ENCODE measurements at regions not wholly inside any gene's neighbourhood (a gene's known extent, or its start where the extent isn't known, plus 50 kb on each side); places are given as distances from the start of the nearest gene placed in this dataset.

GRCh38 chr10:61217851-61218565 is 235.2 kb downstream of the TMEM26 start:
- FAIRE-seq (peak; percentile 7), ATAC-seq (no peak), DNase-seq (ENCODE audit: low read depth in 1 of 2, low spot score in 1 of 2) (no peak)
- WGBS (ENCODE audit: missing lambda C conversion rate), result 55% methylated on average over 3 of the region's 3 CpGs
- no peak overlapping the region for H3K27ac ChIP-seq
- H3K4me2 ChIP-seq, result no peak overlapping the region
- TF ChIP-seq GATA3 (IDR thresholded peaks at IDR 0.05; ENCODE audit: borderline replicate concordance), result no peak
- TF ChIP-seq KDM1A (IDR thresholded peaks at IDR 0.05; ENCODE audit: low read depth), result no peak
- H3K9me3 ChIP-seq, result no peaks in the 10 kb centered on the region
- ChIA-PET CTCF (no interaction called here), POLR2A (no interaction called here)
- no peaks in the 10 kb centered on the region for H3K4me1 ChIP-seq
- H3K4me3 ChIP-seq, result no peak overlapping the region

- DNase-seq (ENCODE audit: low read depth in 1 of 2, low spot score in 1 of 2) (no peak), FAIRE-seq (no peak), ATAC-seq (no peak)
- Histone ChIP-seq H3K27ac (no peak overlapping the region), H3K4me2 (no peak overlapping the region), H3K9me3 (no peaks in the 10 kb centered on the region), H3K4me3 (no peak overlapping the region), H3K4me1 (no peaks in the 10 kb centered on the region)
- WGBS (ENCODE audit: missing lambda C conversion rate), result 3% methylated on average over 1 of the region's 1 CpG
- no peak for TF ChIP-seq RNF2 (IDR thresholded peaks at IDR 0.05; ENCODE audit: borderline replicate concordance, low read depth)
- TF ChIP-seq SREBF2 (IDR thresholded peaks at IDR 0.05), result no peak
- no peak for TF ChIP-seq USF2 (IDR thresholded peaks at IDR 0.05)
- no peak for TF ChIP-seq HDAC2 (IDR thresholded peaks at IDR 0.05)
- TF ChIP-seq NFE2L2 (conservative IDR thresholded peaks at IDR 0.05; ENCODE audit: low read length), result no peak
- no peak for TF ChIP-seq CHD4 (IDR thresholded peaks at IDR 0.05; ENCODE audit: borderline replicate concordance)
- no peak for TF ChIP-seq KDM1A (IDR thresholded peaks at IDR 0.05; ENCODE audit: low read depth)
- TF ChIP-seq HOXB5 (CRISPR knock-in tag; IDR thresholded peaks at IDR 0.05), result no peak
- ChIA-PET CTCF (interaction anchor here (0.6 kb wide), 1 partner anchor 138 kb away, joined by 3 read pairs; no protein-coding TSS in a partner anchor), POLR2A (no interaction called here)
Observed at GRCh38 chr10:61215246-61215645, 237.9 kb downstream of the TMEM26 start.

GRCh38 chr10:61211468-61211867 is 241.7 kb downstream of the TMEM26 start:
- DNase-seq (ENCODE audit: low read depth in 1 of 2, low spot score in 1 of 2) (no peak), ATAC-seq (no peak), FAIRE-seq (no peak)
- ChIA-PET POLR2A (no interaction called here), CTCF (no interaction called here)
- Histone ChIP-seq H3K4me3 (no peak overlapping the region), H3K4me1 (no peaks in the 10 kb centered on the region), H3K9me3 (no peaks in the 10 kb centered on the region), H3K4me2 (no peak overlapping the region), H3K27ac (no peak overlapping the region)
- WGBS (ENCODE audit: missing lambda C conversion rate), result 49% methylated on average over 2 of the region's 2 CpGs
- TF ChIP-seq RCOR1 (IDR thresholded peaks at IDR 0.05; ENCODE audit: low read depth, low read length), result no peak
- no peak for TF ChIP-seq HOXB13 (CRISPR knock-in tag; IDR thresholded peaks at IDR 0.05; ENCODE audit: low read depth)
- TF ChIP-seq HOXB5 (CRISPR knock-in tag; IDR thresholded peaks at IDR 0.05), result no peak
- TF ChIP-seq KDM5A (IDR thresholded peaks at IDR 0.05), result no peak
- no peak for TF ChIP-seq USF2 (IDR thresholded peaks at IDR 0.05)
- TF ChIP-seq CHD2 (IDR thresholded peaks at IDR 0.05; ENCODE audit: low read length, partially characterized antibody), result no peak
- no peak for TF ChIP-seq MAX (IDR thresholded peaks at IDR 0.05)
- TF ChIP-seq POLR2A (IDR thresholded peaks at IDR 0.05; ENCODE audit: low read length), result no peak
- TF ChIP-seq ZC3H11A (IDR thresholded peaks at IDR 0.05), result no peak
- TF ChIP-seq ZNF302 (CRISPR knock-in tag; IDR thresholded peaks at IDR 0.05), result no peak
- no peak for TF ChIP-seq SREBF2 (IDR thresholded peaks at IDR 0.05)
- TF ChIP-seq JUNB (IDR thresholded peaks at IDR 0.05), result no peak
- no peak for TF ChIP-seq EHMT2 (IDR thresholded peaks at IDR 0.05; ENCODE audit: low read depth)
- TF ChIP-seq BHLHE40 (IDR thresholded peaks at IDR 0.05; ENCODE audit: low read depth, low read length), result no peak
- TF ChIP-seq MAFK (IDR thresholded peaks at IDR 0.05; ENCODE audit: partially characterized antibody), result no peak
- no peak for TF ChIP-seq GATA3 (IDR thresholded peaks at IDR 0.05; ENCODE audit: borderline replicate concordance)
- TF ChIP-seq EHF (CRISPR knock-in tag; IDR thresholded peaks at IDR 0.05), result no peak
- no peak for TF ChIP-seq E2F6 (IDR thresholded peaks at IDR 0.05; ENCODE audit: borderline replicate concordance, low read depth)
- TF ChIP-seq CHD4 (IDR thresholded peaks at IDR 0.05; ENCODE audit: borderline replicate concordance), result no peak
- no peak for TF ChIP-seq TFCP2L1 (CRISPR knock-in tag; IDR thresholded peaks at IDR 0.05)

Measured in A549 (cell line).